Osteoblast (primary cell): ENCODE measurements at regions not wholly inside any gene's neighbourhood (a gene's known extent, or its start where the extent isn't known, plus 50 kb on each side); places are given as distances from the start of the nearest gene placed in this dataset.

Experiments
- DNase-seq: peaks from one replicate; pipeline ENCODE4 v3.0.0; 2011; ENCODE audit warnings: low spot score, mixed read lengths; ENCODE audit not compliant: insufficient read length; ENCODE audit errors: missing footprints
- H2AFZ ChIP-seq: 2 replicates; pipeline ENCODE4 v1.6.0; 2011; ENCODE audit warnings: mild to moderate bottlenecking, low read length
- H3K27ac ChIP-seq: 2 replicates; pipeline ENCODE4 v1.5.1; 2011; ENCODE audit warnings: mild to moderate bottlenecking, low read depth, low read length, moderate library complexity
- H3K27me3 ChIP-seq: 2 replicates; pipeline ENCODE4 v1.6.0; 2012; ENCODE audit warnings: mild to moderate bottlenecking, control low read depth, inconsistent platforms, low read length, moderate library complexity; ENCODE audit not compliant: insufficient read depth
- H3K36me3 ChIP-seq: 2 replicates; pipeline ENCODE4 v1.5.1; 2011; ENCODE audit warnings: mild to moderate bottlenecking, low read length, control low read depth, moderate library complexity; ENCODE audit not compliant: insufficient read depth
- H3K4me1 ChIP-seq: 2 replicates; pipeline ENCODE4 v1.5.1; 2011; ENCODE audit warnings: mild to moderate bottlenecking, low read length, control low read depth, moderate library complexity; ENCODE audit not compliant: insufficient read depth
- H3K4me2 ChIP-seq: 2 replicates; pipeline ENCODE4 v1.6.0; 2011; ENCODE audit warnings: mild to moderate bottlenecking, low read length; ENCODE audit not compliant: insufficient read depth
- H3K4me3 ChIP-seq: fragments of 200-600 bp; sonication (generic); 3 replicates; pipeline ENCODE4 v1.5.1; 2012; ENCODE audit warnings: mild to moderate bottlenecking, low read length, inconsistent platforms; ENCODE audit not compliant: insufficient read depth
- H3K79me2 ChIP-seq: 2 replicates; pipeline ENCODE4 v1.6.0; 2012; ENCODE audit warnings: mild to moderate bottlenecking, low read length, control low read depth, inconsistent platforms; ENCODE audit not compliant: insufficient read depth
- H3K9me3 ChIP-seq: 2 replicates; pipeline ENCODE4 v1.5.1; 2011; ENCODE audit warnings: low read depth, low read length, control low read depth
- H4K20me1 ChIP-seq: 2 replicates; pipeline ENCODE4 v1.6.0; 2012; ENCODE audit warnings: mild to moderate bottlenecking, low read length, control low read depth; ENCODE audit not compliant: insufficient read depth
- TF ChIP-seq, protein P1 (sequence below): IDR thresholded peaks from 2 replicates; pipeline ENCODE4 v1.5.1; 2011; ENCODE audit warnings: mild to moderate bottlenecking, low read depth, low read length, moderate library complexity; ENCODE audit errors: extremely low read depth

DNA sequence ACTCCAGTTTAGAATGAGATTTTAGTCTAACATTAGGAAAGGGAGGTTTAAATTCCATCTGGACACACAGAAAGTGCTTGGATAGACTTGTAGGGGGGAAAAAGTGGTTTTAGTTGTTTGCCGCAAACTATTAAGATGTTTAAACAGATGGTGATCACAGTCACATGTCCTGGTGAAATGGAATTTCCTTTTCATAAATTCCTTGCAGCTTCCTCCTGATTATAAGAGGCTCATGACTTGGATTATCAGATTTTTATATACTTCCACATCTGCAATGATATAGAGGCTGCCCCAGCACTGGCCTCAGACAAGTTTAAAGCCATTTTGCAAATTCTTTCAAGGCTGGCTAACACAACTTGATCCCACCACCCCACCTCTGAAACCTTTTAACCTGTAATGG lies 106.4 kb upstream of the ARMC3 start:
- peaks cover 39% of the 10 kb centered on the region for H3K4me1 ChIP-seq
- H3K27ac ChIP-seq: no peak overlapping the region
- H3K27me3 ChIP-seq: no peaks in the 10 kb centered on the region
- no peak overlapping the region for H3K4me3 ChIP-seq
- H3K36me3 ChIP-seq: no peaks in the 10 kb centered on the region
- no peaks in the 10 kb centered on the region for H3K9me3 ChIP-seq
- TF ChIP-seq, protein P1, sequence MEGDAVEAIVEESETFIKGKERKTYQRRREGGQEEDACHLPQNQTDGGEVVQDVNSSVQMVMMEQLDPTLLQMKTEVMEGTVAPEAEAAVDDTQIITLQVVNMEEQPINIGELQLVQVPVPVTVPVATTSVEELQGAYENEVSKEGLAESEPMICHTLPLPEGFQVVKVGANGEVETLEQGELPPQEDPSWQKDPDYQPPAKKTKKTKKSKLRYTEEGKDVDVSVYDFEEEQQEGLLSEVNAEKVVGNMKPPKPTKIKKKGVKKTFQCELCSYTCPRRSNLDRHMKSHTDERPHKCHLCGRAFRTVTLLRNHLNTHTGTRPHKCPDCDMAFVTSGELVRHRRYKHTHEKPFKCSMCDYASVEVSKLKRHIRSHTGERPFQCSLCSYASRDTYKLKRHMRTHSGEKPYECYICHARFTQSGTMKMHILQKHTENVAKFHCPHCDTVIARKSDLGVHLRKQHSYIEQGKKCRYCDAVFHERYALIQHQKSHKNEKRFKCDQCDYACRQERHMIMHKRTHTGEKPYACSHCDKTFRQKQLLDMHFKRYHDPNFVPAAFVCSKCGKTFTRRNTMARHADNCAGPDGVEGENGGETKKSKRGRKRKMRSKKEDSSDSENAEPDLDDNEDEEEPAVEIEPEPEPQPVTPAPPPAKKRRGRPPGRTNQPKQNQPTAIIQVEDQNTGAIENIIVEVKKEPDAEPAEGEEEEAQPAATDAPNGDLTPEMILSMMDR: no peak
- H4K20me1 ChIP-seq: no peaks in the 10 kb centered on the region
- no peak overlapping the region for H3K4me2 ChIP-seq
- H3K79me2 ChIP-seq: no peaks in the 10 kb centered on the region
- DNase-seq: peak; percentile 25
- peak overlapping the region; percentile 29 for H2AFZ ChIP-seq

- H3K27ac ChIP-seq: peak overlapping the region; percentile 88
- TF ChIP-seq, protein P1: no peak
- no peaks in the 10 kb centered on the region for H3K9me3 ChIP-seq
- H3K27me3 ChIP-seq: no peaks in the 10 kb centered on the region
- peak overlapping the region; percentile 35 for H2AFZ ChIP-seq
- no peak overlapping the region for H3K4me2 ChIP-seq
- peak; percentile 69 for DNase-seq
- no peak overlapping the region for H3K4me3 ChIP-seq
- H3K36me3 ChIP-seq: no peaks in the 10 kb centered on the region
- H3K79me2 ChIP-seq: no peaks in the 10 kb centered on the region
- peaks cover 15% of the 10 kb centered on the region for H3K4me1 ChIP-seq
- no peaks in the 10 kb centered on the region for H4K20me1 ChIP-seq
Measured at GRCh38 chr10:22816298-22816653, 101.9 kb upstream of the PIP4K2A start.

GRCh38 chr10:22810643-22811465 lies 96.5 kb upstream of the PIP4K2A start:
- H3K79me2 ChIP-seq: no peaks in the 10 kb centered on the region
- H3K4me1 ChIP-seq: no peaks in the 10 kb centered on the region
- no peaks in the 10 kb centered on the region for H3K9me3 ChIP-seq
- H3K27ac ChIP-seq: no peak overlapping the region
- H3K27me3 ChIP-seq: no peaks in the 10 kb centered on the region
- no peaks in the 10 kb centered on the region for H3K36me3 ChIP-seq
- peak overlapping the region; percentile 42 for H2AFZ ChIP-seq
- H3K4me2 ChIP-seq: no peak overlapping the region
- TF ChIP-seq, protein P1: no peak
- DNase-seq: no peak
- H3K4me3 ChIP-seq: no peak overlapping the region
- no peaks in the 10 kb centered on the region for H4K20me1 ChIP-seq

DNA sequence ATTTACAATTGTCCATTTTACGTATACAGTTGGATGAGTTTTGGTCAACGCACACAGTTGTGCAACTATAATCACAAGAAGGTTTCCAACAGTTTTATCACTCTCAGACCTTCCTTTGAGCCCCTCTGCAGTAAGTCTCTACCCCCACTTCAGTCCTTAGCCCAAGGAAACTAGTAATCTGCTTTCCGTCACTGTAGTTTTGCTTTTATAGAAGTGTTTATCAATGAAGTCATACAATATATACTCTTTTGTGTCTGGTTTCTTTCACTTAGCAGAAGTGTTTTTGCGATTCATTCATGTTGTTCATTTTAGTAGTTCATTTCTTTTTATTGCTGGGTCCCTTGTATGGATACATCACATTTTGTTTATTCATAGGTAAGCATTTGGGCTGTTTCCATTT lies 92.9 kb upstream of the PIP4K2A start:
- no peaks in the 10 kb centered on the region for H3K27me3 ChIP-seq
- no peak overlapping the region for H2AFZ ChIP-seq
- no peaks in the 10 kb centered on the region for H4K20me1 ChIP-seq
- no peak overlapping the region for H3K27ac ChIP-seq
- peaks cover 21% of the 10 kb centered on the region for H3K4me1 ChIP-seq
- no peaks in the 10 kb centered on the region for H3K79me2 ChIP-seq
- no peak overlapping the region for H3K4me3 ChIP-seq
- TF ChIP-seq, protein P1: no peak
- DNase-seq: no peak
- no peaks in the 10 kb centered on the region for H3K9me3 ChIP-seq
- H3K4me2 ChIP-seq: no peak overlapping the region
- no peaks in the 10 kb centered on the region for H3K36me3 ChIP-seq
